ENCODE measurements at regions not wholly inside any gene's neighbourhood (a gene's known extent, or its start where the extent isn't known, plus 50 kb on each side); places are given as distances from the start of the nearest gene placed in this dataset.

GRCh38 chr6:147768969-147769368, 260.5 kb downstream of the SAMD5 start:
- no peak for TF ChIP-seq POLR2A (IDR thresholded peaks at IDR 0.05)
- TF ChIP-seq CTCF (IDR thresholded peaks at IDR 0.05): no peak

All from esophagus squamous epithelium (tissue), 4 donors.